ENCODE measurements at regions not wholly inside any gene's neighbourhood (a gene's known extent, or its start where the extent isn't known, plus 50 kb on each side); places are given as distances from the start of the nearest gene placed in this dataset.

- no peak for TF ChIP-seq TAF1 (IDR thresholded peaks at IDR 0.05; ENCODE audit: low read depth, low read length)
- no peak for TF ChIP-seq POLR2A (IDR thresholded peaks at IDR 0.05; ENCODE audit: low read depth, low read length)
- no peak for TF ChIP-seq SPI1 (IDR thresholded peaks at IDR 0.05; ENCODE audit: low read depth, low read length)
- TF ChIP-seq POLR2AphosphoS5 (IDR thresholded peaks at IDR 0.05; ENCODE audit: low read depth, low read length) = no peak
- no peak for TF ChIP-seq POU2F2 (IDR thresholded peaks at IDR 0.05; ENCODE audit: low read depth, low read length)
- no peak for TF ChIP-seq PAX5 (IDR thresholded peaks at IDR 0.05; ENCODE audit: insufficient read depth, low read length, severe bottlenecking)
Observed at GRCh38 chr1:55912438-55912837, 666.9 kb downstream of the PLPP3 start.
